SK-N-SH (cell line): ENCODE measurements at regions not wholly inside any gene's neighbourhood (a gene's known extent, or its start where the extent isn't known, plus 50 kb on each side); places are given as distances from the start of the nearest gene placed in this dataset.
A peak's percentile ranks its signal among the peaks of the same experiment; 100 is the strongest.

Experiments
- CTCF ChIA-PET: fragments of 300-600, 350-600 bp; formaldehyde crosslinking; extraction: SDS; loops from one replicate; lab custom pipeline; 2021; lab: Yijun Ruan, JAX
- POLR2A ChIA-PET: fragments of 350-600 bp; sonication (Branson Sonifier 250); formaldehyde crosslinking; extraction: SDS; loops from one replicate; lab custom pipeline; 2020; ENCODE audit warnings: antibody characterized with exemption, inconsistent platforms; lab: Yijun Ruan, JAX
- DNase-seq: peaks from one replicate; pipeline ENCODE4 v3.0.0; 2012
- H2AFZ ChIP-seq: fragments of 200-600 bp; sonication (generic); 2 replicates; pipeline ENCODE4 v1.8.1; 2016; ENCODE audit warnings: antibody characterized with exemption, mild to moderate bottlenecking, low read depth
- H3F3A ChIP-seq: fragments of 200-600 bp; sonication (generic); replicated peaks from 2 replicates; pipeline ENCODE3; 2016; ENCODE audit warnings: antibody characterized with exemption, mild to moderate bottlenecking; ENCODE audit not compliant: insufficient read depth
- H3K27ac ChIP-seq, 2 experiments: fragments of 200-500 bp in 1 of 2; fragments of 200-600 bp in 1 of 2; sonication (Bioruptor generic) in 1 of 2; sonication (generic), shearing (Covaris generic) in 1 of 2; 2 replicates each; pipeline versions ENCODE4 v1.5.1 to v1.6.1; 2014 to 2016; ENCODE audit warnings: low read depth in 2 of 2, inconsistent platforms in 1 of 2, low read length in 1 of 2, mild to moderate bottlenecking in 1 of 2, mixed read lengths in 1 of 2
- H3K27me3 ChIP-seq: fragments of 200-600 bp; sonication (generic), shearing (Covaris generic); 2 replicates; pipeline ENCODE4 v1.6.1; 2016; ENCODE audit warnings: mixed run types; ENCODE audit not compliant: insufficient read depth
- H3K36me3 ChIP-seq, 2 experiments: fragments of 200-500 bp in 1 of 2; fragments of 200-600 bp in 1 of 2; sonication (Bioruptor generic) in 1 of 2; sonication (generic) in 1 of 2; replicated peaks in 1 of 2; 2 replicates each; pipeline versions ENCODE3 to v1.5.1; 2014 to 2016; ENCODE audit warnings: low read length in 1 of 2, mild to moderate bottlenecking in 1 of 2; ENCODE audit not compliant: insufficient read depth in 2 of 2, control insufficient read depth in 1 of 2
- H3K4me1 ChIP-seq, 2 experiments: fragments of 200-500 bp in 1 of 2; fragments of 200-600 bp in 1 of 2; sonication (Bioruptor generic) in 1 of 2; sonication (generic), shearing (Covaris generic) in 1 of 2; 2 replicates each; pipeline versions ENCODE4 v1.5.1 to v1.6.1; 2014 to 2016; ENCODE audit warnings: low read depth in 1 of 2, low read length in 1 of 2, mixed run types in 1 of 2; ENCODE audit not compliant: insufficient read depth in 2 of 2, control insufficient read depth in 1 of 2
- H3K4me2 ChIP-seq: fragments of 200-600 bp; sonication (generic), shearing (Covaris generic); 2 replicates; pipeline ENCODE4 v1.6.1; 2017; ENCODE audit warnings: mixed run types
- H3K4me3 ChIP-seq, 2 experiments: fragments of 200-500 bp in 1 of 2; fragments of 200-600 bp in 1 of 2; sonication (Bioruptor generic) in 1 of 2; sonication (generic), shearing (Covaris generic) in 1 of 2; 2 replicates each; pipeline versions ENCODE4 v1.5.1 to v1.8.1; 2014 to 2016; ENCODE audit warnings: low read depth in 2 of 2, inconsistent platforms in 1 of 2, low read length in 1 of 2, mild to moderate bottlenecking in 1 of 2, mixed read lengths in 1 of 2, moderate library complexity in 1 of 2
- H3K79me2 ChIP-seq: fragments of 200-600 bp; sonication (generic); 2 replicates; pipeline ENCODE4 v1.8.1; 2017; ENCODE audit warnings: mild to moderate bottlenecking; ENCODE audit not compliant: insufficient read depth
- H3K9ac ChIP-seq: fragments of 200-600 bp; sonication (generic); 2 replicates; pipeline ENCODE4 v1.6.1; 2017; ENCODE audit warnings: mixed run types
- H3K9me2 ChIP-seq: fragments of 200-600 bp; sonication (generic); 2 replicates; pipeline ENCODE4 v1.6.1; 2017; ENCODE audit warnings: mixed run types
- H3K9me3 ChIP-seq: fragments of 200-600 bp; sonication (generic); 2 replicates; pipeline ENCODE4 v1.6.1; 2017; ENCODE audit warnings: mixed run types, mild to moderate bottlenecking, moderate library complexity
- H4K20me1 ChIP-seq: fragments of 200-600 bp; sonication (generic); 2 replicates; pipeline ENCODE4 v1.6.1; 2017; ENCODE audit warnings: mild to moderate bottlenecking, mixed run types; ENCODE audit not compliant: insufficient read depth
- CTCF ChIP-seq: fragments of 200-600 bp; sonication (generic); IDR thresholded peaks from 2 replicates; pipeline ENCODE4 v1.6.1; 2017; ENCODE audit warnings: antibody characterized with exemption, mild to moderate bottlenecking, moderate library complexity
- ELF1 ChIP-seq: IDR thresholded peaks from 2 replicates; pipeline ENCODE4 v1.4.0; 2012
- EP300 ChIP-seq, 2 experiments: IDR thresholded peaks; 2 replicates each; pipeline versions ENCODE4 v1.4.0 to v1.6.1; 2012; ENCODE audit warnings: borderline replicate concordance in 1 of 2, low read depth in 1 of 2, low read length in 1 of 2
- EZH2phosphoT487 ChIP-seq: fragments of 200-600 bp; sonication (generic); IDR thresholded peaks from 2 replicates; pipeline ENCODE4 v1.6.1; 2017; ENCODE audit warnings: low read depth, mixed run types, mild to moderate bottlenecking, antibody characterized with exemption, moderate library complexity, borderline replicate concordance
- GATA2 ChIP-seq: sonication (generic); formaldehyde crosslinking; IDR thresholded peaks from 2 replicates; pipeline ENCODE4 v1.5.0; 2020; ENCODE audit warnings: mild to moderate bottlenecking, missing genetic modification reagents
- JUND ChIP-seq: IDR thresholded peaks from 2 replicates; pipeline ENCODE4 v1.4.0; 2012
- MXI1 ChIP-seq: IDR thresholded peaks from 2 replicates; pipeline ENCODE4 v1.6.1; 2012; ENCODE audit warnings: mild to moderate bottlenecking, low read depth, low read length, improper control_type of control experiment
- NRF1 ChIP-seq: IDR thresholded peaks from 2 replicates; pipeline ENCODE4 v1.6.1; 2012; ENCODE audit warnings: low read depth, mild to moderate bottlenecking, low read length
- USF1 ChIP-seq: IDR thresholded peaks from 2 replicates; pipeline ENCODE4 v1.4.0; 2012; ENCODE audit warnings: low read depth, borderline replicate concordance
- WGBS: methylation state at CpG from one replicate; pipeline ENCODE4 v1.1.6; 2017; ENCODE audit warnings: low lambda C conversion rate; 5-methylcytosine and 5-hydroxymethylcytosine counted together
- TF ChIP-seq, protein P1 (sequence below): fragments of 150-350 bp; IDR thresholded peaks from 2 replicates; pipeline ENCODE4 v1.6.1; 2016; ENCODE audit warnings: mild to moderate bottlenecking, low read depth, low read length
- TF ChIP-seq, protein P2 (sequence below): IDR thresholded peaks from 2 replicates; pipeline ENCODE4; 2012

- TF ChIP-seq CTCF (no peak), EP300 (IDR thresholded peaks at IDR 0.05; ENCODE audit: borderline replicate concordance in 1 of 2, low read depth in 1 of 2, low read length in 1 of 2) (no peak), USF1 (no peak), MXI1 (no peak), NRF1 (no peak), GATA2 (CRISPR knock-in tag) (no peak), ELF1 (no peak)
- TF ChIP-seq, protein P1, sequence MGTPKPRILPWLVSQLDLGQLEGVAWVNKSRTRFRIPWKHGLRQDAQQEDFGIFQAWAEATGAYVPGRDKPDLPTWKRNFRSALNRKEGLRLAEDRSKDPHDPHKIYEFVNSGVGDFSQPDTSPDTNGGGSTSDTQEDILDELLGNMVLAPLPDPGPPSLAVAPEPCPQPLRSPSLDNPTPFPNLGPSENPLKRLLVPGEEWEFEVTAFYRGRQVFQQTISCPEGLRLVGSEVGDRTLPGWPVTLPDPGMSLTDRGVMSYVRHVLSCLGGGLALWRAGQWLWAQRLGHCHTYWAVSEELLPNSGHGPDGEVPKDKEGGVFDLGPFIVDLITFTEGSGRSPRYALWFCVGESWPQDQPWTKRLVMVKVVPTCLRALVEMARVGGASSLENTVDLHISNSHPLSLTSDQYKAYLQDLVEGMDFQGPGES = no peak
- TF ChIP-seq, protein P2, sequence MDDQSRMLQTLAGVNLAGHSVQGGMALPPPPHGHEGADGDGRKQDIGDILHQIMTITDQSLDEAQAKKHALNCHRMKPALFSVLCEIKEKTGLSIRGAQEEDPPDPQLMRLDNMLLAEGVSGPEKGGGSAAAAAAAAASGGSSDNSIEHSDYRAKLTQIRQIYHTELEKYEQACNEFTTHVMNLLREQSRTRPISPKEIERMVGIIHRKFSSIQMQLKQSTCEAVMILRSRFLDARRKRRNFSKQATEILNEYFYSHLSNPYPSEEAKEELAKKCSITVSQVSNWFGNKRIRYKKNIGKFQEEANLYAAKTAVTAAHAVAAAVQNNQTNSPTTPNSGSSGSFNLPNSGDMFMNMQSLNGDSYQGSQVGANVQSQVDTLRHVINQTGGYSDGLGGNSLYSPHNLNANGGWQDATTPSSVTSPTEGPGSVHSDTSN = no peak
Observed at GRCh38 chr13:24042710-24043440, 117.6 kb upstream of the SPATA13 start (continued).

GRCh38 chr13:24043590-24044350 lies 116.8 kb upstream of the SPATA13 start:
- no peaks in the 10 kb centered on the region for H3K27me3 ChIP-seq
- ChIA-PET CTCF (interaction anchor here (1.4 to 4.1 kb wide), 2 partner anchors 9 to 11 kb away, joined by 3 to 22 read pairs; no protein-coding TSS in a partner anchor), POLR2A (interaction anchor here (0.6 kb wide), 1 partner anchor 423 kb away, joined by 4 read pairs; no protein-coding TSS in a partner anchor)
- peaks cover 0 to 2% of the 10 kb centered on the region in 2 experiments; a peak in 1 of 4 replicates for H3K4me1 ChIP-seq
- no peak overlapping the region for H2AFZ ChIP-seq
- no peak for DNase-seq
- H3K79me2 ChIP-seq = no peaks in the 10 kb centered on the region
- TF ChIP-seq, protein P2 = peak; percentile 54
- no peak for TF ChIP-seq EZH2phosphoT487
- peak; percentile 20; the same call in 1 of the 2 replicates for TF ChIP-seq JUND
- no peaks in the 10 kb centered on the region for H3K36me3 ChIP-seq
- no peaks in the 10 kb centered on the region for H3K9me2 ChIP-seq
- H3K27ac ChIP-seq = no peak overlapping the region
- H3K9me3 ChIP-seq = no peaks in the 10 kb centered on the region
- no peak overlapping the region for H3K4me2 ChIP-seq
- H3K9ac ChIP-seq = no peak overlapping the region
- H4K20me1 ChIP-seq = no peaks in the 10 kb centered on the region
- H3F3A ChIP-seq = no peaks in the 10 kb centered on the region
- no peak overlapping the region for H3K4me3 ChIP-seq
- 70% methylated on average over 9 of the region's 9 CpGs for WGBS
